Type B pancreatic cell (in vitro differentiated cells): ENCODE measurements at regions not wholly inside any gene's neighbourhood (a gene's known extent, or its start where the extent isn't known, plus 50 kb on each side); places are given as distances from the start of the nearest gene placed in this dataset.
"Not testable (repeated sequence)": the region's sequence is repeated elsewhere in the genome, so short reads cannot be mapped to it uniquely, and the experiment has no call there.

Experiments used
- DNase-seq: peaks from one replicate; pipeline ENCODE4 v3.0.0; 2021; ENCODE audit warnings: mixed read lengths; ENCODE audit not compliant: unreplicated experiment; ENCODE audit errors: extremely low spot score
- H3K27ac Mint-ChIP-seq: 2 replicates; pipeline ENCODE4 v1.8.0; 2021; ENCODE audit warnings: mild to moderate bottlenecking, mixed read lengths
- H3K27me3 Mint-ChIP-seq: 2 replicates; pipeline ENCODE4 v1.8.0; 2021; ENCODE audit warnings: mixed read lengths
- H3K36me3 Mint-ChIP-seq: 2 replicates; pipeline ENCODE4 v1.8.0; 2021; ENCODE audit warnings: mixed read lengths
- H3K4me1 Mint-ChIP-seq: one replicate; pipeline ENCODE4 v1.8.0; 2021; ENCODE audit warnings: mixed read lengths; ENCODE audit not compliant: unreplicated experiment
- H3K4me3 Mint-ChIP-seq: 2 replicates; pipeline ENCODE4 v1.8.0; 2021; ENCODE audit warnings: mild to moderate bottlenecking, mixed read lengths
- H3K9me3 Mint-ChIP-seq: 2 replicates; pipeline ENCODE4 v1.8.0; 2021; ENCODE audit warnings: mixed read lengths
- CTCF ChIP-seq: fragments of 200-600 bp; sonication (generic); conservative IDR thresholded peaks from 2 replicates; pipeline ENCODE4 v1.5.0; 2021; ENCODE audit warnings: antibody characterized with exemption, mild to moderate bottlenecking

GRCh38 chr16:80915079-80915450, 91.6 kb downstream of the CMC2 start:
- TF ChIP-seq CTCF: no peak
- Mint-ChIP-seq H3K36me3 (no peaks in the 10 kb centered on the region), H3K27ac (no peak overlapping the region), H3K9me3 (peaks cover 9% of the 10 kb centered on the region), H3K27me3 (peaks cover 13% of the 10 kb centered on the region), H3K4me1 (no peaks in the 10 kb centered on the region), H3K4me3 (no peak overlapping the region)
- no peak for DNase-seq

- H3K4me1 Mint-ChIP-seq: no peaks in the 10 kb centered on the region
- H3K36me3 Mint-ChIP-seq: no peaks in the 10 kb centered on the region
- no peak for DNase-seq
- no peak for TF ChIP-seq CTCF
- H3K27me3 Mint-ChIP-seq: peaks cover 9% of the 10 kb centered on the region
- no peak overlapping the region for H3K27ac Mint-ChIP-seq
- no peak overlapping the region for H3K4me3 Mint-ChIP-seq
- H3K9me3 Mint-ChIP-seq: peaks cover 5% of the 10 kb centered on the region
These were observed 92.2 kb downstream of the CMC2 start for GRCh38 chr16:80914379-80915078.

- Mint-ChIP-seq H3K27ac (no peak overlapping the region), H3K4me1 (no peaks in the 10 kb centered on the region), H3K27me3 (peaks cover 2% of the 10 kb centered on the region), H3K4me3 (no peak overlapping the region), H3K9me3 (peaks cover 5% of the 10 kb centered on the region), H3K36me3 (no peaks in the 10 kb centered on the region)
- no peak for TF ChIP-seq CTCF
- no peak for DNase-seq
These were observed 93.3 kb downstream of the CMC2 start for GRCh38 chr16:80913397-80913796.

GRCh38 chr16:80912651-80913050, 94.0 kb downstream of the CMC2 start:
- no peak for DNase-seq
- Mint-ChIP-seq H3K9me3 (peaks cover 5% of the 10 kb centered on the region), H3K36me3 (no peaks in the 10 kb centered on the region), H3K4me3 (no peak overlapping the region), H3K27me3 (no peaks in the 10 kb centered on the region), H3K27ac (no peak overlapping the region), H3K4me1 (no peaks in the 10 kb centered on the region)
- TF ChIP-seq CTCF: no peak

- H3K27ac Mint-ChIP-seq: no peak overlapping the region
- DNase-seq: no peak
- no peaks in the 10 kb centered on the region for H3K4me1 Mint-ChIP-seq
- no peak for TF ChIP-seq CTCF
- H3K27me3 Mint-ChIP-seq: no peaks in the 10 kb centered on the region
- peaks cover 5% of the 10 kb centered on the region for H3K9me3 Mint-ChIP-seq
- H3K36me3 Mint-ChIP-seq: no peaks in the 10 kb centered on the region
- no peak overlapping the region for H3K4me3 Mint-ChIP-seq
These were observed 96.3 kb downstream of the CMC2 start for GRCh38 chr16:80910434-80910833.

- H3K9me3 Mint-ChIP-seq: peaks cover 5% of the 10 kb centered on the region
- H3K4me3 Mint-ChIP-seq: no peak overlapping the region
- no peak overlapping the region for H3K27ac Mint-ChIP-seq
- TF ChIP-seq CTCF: no peak
- no peaks in the 10 kb centered on the region for H3K36me3 Mint-ChIP-seq
- no peak for DNase-seq
- H3K27me3 Mint-ChIP-seq: no peaks in the 10 kb centered on the region
- H3K4me1 Mint-ChIP-seq: no peaks in the 10 kb centered on the region
These were observed 97.0 kb downstream of the CMC2 start for GRCh38 chr16:80909720-80910119.

GRCh38 chr16:80906169-80906568, 100.5 kb downstream of the CMC2 start:
- not testable (repeated sequence) for H3K4me3 Mint-ChIP-seq, H3K36me3 Mint-ChIP-seq, H3K9me3 Mint-ChIP-seq, H3K4me1 Mint-ChIP-seq, H3K27me3 Mint-ChIP-seq, H3K27ac Mint-ChIP-seq, DNase-seq
